Posterior cingulate gyrus (tissue), 11 donors: ENCODE measurements at regions not wholly inside any gene's neighbourhood (a gene's known extent, or its start where the extent isn't known, plus 50 kb on each side); places are given as distances from the start of the nearest gene placed in this dataset.

ENCODE experiments used
- DNase-seq, 10 donors: peaks; one replicate each; pipeline versions ENCODE4 v3.0.0 to v3.0.0-alpha.2; 2020 to 2021; ENCODE audit warnings: mixed read lengths in 3 of 10
- intact Hi-C: fragments of 100-400 bp; cut with DNase I; formaldehyde crosslinking; loops from one replicate; pipeline ENCODE4 v1.15.1; 2023

DNA sequence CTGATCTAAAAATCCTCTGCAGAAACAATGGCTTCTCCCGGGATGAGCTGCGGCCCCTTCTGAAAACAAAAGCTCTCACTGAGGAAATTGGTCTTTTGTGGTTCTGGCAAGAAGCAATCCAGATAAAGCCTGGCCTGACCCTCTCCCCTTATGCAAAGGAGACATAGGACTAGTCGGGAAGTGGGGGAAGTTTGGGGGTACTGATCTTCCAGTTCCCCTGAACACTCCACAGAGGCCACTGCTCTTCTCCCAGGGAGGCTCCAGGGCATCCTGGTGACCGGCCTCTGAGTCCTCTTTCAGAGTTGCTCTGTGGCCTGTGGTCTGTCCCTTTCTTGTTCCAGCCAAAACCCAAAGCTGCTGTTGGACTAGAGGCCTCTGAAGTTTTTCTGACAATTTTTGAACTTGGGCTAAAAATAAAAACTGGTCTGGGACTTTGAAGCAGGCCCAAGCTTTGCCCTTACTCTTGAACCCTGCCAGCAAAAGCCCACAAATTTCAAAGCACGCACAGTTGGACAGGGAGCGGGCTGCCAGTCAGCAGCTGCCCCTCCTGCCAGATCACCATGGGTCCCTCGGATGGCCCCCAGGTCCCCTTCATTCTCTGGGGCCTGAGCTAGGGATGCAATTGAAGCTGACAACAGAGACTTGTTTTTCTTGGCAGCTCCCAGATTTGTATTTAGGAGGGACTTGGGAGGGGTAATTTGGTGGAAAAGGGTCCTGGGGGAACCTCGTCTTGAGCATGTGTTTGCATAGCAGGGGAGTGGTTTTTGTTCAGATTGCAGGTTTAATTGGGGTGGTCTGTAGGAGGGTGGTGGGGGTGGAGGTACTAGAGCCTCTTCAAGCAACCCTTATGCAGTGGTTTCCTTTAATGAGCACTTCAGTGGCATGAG, 381.6 kb upstream of the CADM1 start:
- intact Hi-C loops: no loop called here
- peak in 1 of 10 donors; percentile 67 for DNase-seq

GRCh38 chr11:115884800-115885534, 380.8 kb upstream of the CADM1 start:
- no peak for DNase-seq
- intact Hi-C loops: no loop called here

GRCh38 chr11:115874843-115875242, 370.6 kb upstream of the CADM1 start:
- DNase-seq: no peak
- intact Hi-C loops: no loop called here

DNA sequence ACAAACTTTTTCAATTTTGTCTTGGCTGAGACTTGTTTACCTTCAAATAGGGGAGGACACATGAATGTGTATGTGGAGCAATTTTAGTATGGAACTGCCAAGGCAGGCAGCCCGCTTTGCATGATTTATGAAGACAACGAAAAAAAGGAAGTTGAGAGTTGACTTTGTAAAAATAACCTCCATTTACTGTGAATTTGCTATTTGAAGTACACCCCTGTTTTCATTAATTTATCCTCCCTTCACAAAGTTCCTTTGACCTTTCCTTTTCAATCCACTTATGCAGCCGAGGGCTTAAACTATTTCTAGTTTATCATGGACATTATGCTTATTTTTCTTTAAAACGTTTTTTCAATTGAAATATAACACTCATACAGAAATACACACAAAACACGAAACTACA, 369.6 kb upstream of the CADM1 start:
- intact Hi-C loops: no loop called here

GRCh38 chr11:115872416-115872815, 368.2 kb upstream of the CADM1 start:
- DNase-seq: no peak
- intact Hi-C loops: no loop called here

More for the DNA sequence above, 369.6 kb upstream of the CADM1 start:
- no peak for DNase-seq

DNA sequence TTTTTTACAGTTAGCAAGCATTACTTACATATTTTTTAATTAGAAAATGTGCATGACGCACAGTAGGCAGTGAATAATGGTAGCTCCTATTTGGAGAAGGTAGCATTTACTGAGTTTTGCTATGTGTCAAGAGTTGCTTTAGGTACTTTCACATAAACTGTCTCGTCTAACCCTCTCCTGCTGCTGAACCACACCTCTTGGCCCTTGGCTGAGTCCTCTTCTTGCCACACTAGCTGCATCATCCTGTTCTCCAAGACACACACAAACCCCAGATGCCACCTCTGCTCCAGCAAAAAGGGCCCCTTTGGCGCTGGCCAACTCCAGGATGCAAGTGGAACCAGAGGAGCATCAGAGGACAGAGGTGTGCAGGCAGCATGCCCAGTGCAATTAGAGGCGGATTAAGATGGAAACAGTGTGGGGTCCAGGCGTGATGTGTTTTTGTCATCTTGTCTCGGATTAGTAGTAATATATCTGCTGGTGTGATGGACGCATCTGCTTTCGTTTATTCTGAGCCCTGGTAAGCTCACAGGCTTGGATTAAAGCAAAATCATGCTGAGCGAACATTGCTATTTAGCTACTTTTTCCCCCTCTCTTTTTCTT, 367.0 kb upstream of the CADM1 start:
- intact Hi-C loops: no loop called here
- DNase-seq: no peak

DNA sequence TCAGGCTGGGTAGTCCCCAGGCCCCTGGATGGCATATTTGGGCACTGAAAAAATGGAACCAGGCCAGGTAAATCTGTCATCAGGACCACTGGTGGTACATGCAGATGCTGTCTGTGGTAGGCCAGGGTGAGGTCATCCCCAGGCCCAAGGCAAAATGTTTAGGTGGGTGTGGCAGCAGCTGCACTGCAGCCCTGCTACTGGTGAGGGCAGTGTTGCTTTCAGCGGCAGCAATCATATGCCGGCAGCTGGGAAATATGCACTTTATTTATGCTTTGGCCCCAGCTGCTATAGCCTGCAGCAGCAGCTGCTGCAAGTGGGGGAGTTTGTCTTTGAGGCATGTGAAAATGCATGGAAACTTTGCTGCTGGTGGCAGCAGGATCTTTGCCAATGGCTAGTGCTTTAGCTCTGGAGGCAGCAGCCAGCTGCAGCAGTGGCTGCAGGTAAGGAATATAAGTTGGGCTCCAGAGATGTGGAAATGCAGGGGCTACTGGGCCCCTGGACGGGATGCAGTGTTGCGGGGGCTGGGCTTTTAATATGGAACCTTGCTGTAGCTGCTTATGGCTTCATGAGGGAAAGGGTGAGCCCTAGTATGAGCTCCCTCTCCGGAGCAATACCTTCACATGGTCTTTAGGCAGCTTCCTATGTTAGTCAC, 365.7 kb upstream of the CADM1 start:
- peak in 1 of 10 donors; percentile 63 for DNase-seq
- intact Hi-C loops: no loop called here

- intact Hi-C loops: no loop called here
- DNase-seq: no peak
Measured at GRCh38 chr11:115869131-115869530, 364.9 kb upstream of the CADM1 start.

- intact Hi-C loops: no loop called here
- no peak for DNase-seq
Measured at GRCh38 chr11:115860246-115860645, 356.0 kb upstream of the CADM1 start.

DNA sequence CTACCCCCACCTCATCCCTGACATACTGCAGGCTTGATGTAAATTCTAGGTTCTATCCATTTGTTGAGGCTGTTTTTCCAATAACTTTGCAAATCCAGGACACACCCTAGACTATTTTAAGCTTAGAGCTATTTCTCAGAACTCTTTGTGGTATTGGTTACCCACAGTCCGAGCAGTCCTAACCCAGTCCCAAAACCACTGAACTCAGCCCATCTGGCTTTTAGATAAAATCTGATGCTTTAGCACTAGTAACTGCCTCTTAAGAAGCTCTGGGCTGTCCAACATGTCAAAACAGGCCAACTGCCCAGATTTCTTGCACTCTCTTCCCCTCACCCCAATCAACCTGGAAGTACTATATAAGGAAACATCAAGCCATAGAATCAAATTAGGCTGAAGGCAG, 344.4 kb upstream of the CADM1 start:
- intact Hi-C loops: no loop called here
- DNase-seq: no peak

GRCh38 chr11:115848080-115848479, 343.9 kb upstream of the CADM1 start:
- intact Hi-C loops: no loop called here
- DNase-seq: no peak

DNA sequence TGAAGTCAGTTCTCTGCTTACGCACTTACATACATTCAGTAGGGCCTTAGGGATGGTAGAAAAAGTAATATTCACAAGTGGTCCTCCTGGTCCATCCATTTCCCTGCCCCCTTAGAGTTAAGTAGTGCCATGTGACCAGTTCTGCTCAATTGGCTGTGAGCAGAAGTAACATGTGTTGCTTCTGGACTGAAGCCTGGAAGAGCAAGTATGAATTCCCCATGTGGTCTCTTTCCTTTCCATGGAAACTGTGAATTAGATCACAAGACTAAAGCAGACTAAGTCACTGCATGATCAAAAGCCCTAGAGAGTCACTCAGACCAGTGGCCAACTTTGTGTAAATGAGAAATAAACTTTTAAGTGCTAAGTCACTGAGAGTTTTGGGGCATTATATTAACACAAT, 341.7 kb upstream of the CADM1 start:
- DNase-seq: no peak
- intact Hi-C loops: no loop called here

- no peak for DNase-seq
- intact Hi-C loops: no loop called here
Measured at GRCh38 chr11:115843685-115844084, 339.5 kb upstream of the CADM1 start.

GRCh38 chr11:115843111-115843510, 338.9 kb upstream of the CADM1 start:
- intact Hi-C loops: no loop called here
- no peak for DNase-seq

DNA sequence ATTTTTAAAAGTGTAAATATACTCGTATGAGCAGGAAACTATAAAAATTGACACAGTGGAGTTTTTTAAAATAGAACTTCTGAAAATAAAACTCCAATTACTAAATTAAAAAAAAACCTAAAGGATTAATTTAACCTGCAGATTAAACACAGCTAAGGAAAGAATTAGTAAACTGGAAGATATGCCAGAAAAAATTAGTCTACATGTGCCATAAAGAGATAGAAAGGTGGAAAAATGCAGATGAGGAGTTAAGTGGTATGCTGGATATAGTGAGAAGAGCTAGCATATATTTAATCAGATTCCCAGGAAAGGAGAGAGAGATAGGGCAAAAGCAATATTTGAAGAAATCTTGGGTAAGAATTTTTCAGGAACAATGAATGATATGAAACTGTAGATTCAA, 315.8 kb upstream of the CADM1 start:
- DNase-seq: no peak
- intact Hi-C loops: no loop called here

DNA sequence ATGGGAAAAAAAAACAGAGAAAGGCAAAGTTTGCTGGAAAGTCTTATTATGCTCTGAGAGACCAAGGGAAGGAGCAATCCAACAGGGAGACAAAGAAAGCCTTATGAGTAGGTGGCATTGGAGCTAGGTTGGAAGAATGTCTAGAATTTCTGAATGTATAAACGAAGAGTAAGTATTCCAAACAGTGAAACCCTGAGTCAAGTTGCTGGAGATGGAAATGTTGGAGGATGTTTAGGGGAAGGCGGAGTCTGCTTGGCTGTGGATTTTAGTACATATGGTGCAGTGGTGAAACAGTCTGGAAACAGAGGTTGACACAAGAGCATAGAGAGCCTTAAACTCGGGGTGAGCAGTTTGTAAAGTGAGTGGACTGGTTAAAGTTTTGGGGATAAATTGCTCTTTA, 314.8 kb upstream of the CADM1 start:
- DNase-seq: no peak
- intact Hi-C loops: no loop called here

GRCh38 chr11:115817844-115818468, 313.7 kb upstream of the CADM1 start:
- intact Hi-C loops: no loop called here

DNA sequence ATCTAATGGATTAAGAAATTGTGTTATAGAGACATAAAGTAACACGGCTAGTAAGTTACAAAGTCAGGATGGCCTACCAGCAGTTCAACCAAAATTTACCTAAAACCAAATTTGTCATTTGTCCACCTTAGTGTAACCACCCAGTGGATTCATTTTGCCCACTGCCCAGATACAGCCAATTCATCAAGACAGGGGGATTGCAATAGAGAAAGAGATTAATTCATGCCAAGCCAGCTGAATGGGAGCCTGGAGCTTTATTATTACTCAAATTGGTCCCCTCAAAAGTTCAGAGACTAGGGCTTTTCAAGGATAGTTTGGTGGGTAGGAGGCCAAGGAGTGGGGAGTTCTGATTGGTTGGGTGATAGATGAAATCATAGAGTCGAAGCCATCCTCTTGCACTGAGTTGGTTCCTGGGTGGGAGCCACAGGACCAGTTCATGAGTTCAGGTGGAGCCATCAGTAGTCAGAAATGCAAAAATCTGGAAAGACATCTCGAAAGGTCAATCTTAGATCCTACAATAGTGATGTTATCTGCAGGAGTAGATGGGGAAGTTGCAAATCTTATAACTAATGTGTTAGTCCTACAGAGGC, 304.2 kb upstream of the CADM1 start:
- DNase-seq: no peak
- intact Hi-C loops: no loop called here

More at GRCh38 chr11:115817844-115818468, 313.7 kb upstream of the CADM1 start:
- DNase-seq: no peak

DNA sequence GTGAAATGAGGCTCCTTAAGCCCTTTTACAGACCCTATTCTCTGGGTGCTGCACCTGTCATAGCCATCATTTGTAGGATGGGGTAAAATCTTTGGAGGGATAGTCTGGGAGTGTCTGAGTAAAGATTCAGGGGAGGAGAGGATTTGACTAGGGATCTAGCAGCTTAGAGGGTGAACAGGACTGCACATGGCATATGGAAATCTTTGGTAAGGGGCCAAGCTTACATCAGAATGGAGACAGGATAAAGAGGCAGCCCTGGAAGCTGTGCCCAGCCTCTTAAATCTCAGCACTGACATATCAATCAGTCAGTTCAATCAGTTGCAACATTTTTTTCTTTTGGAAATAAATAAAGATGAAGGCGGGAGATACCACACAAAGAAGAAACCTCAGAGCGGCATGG, 301.8 kb upstream of the CADM1 start:
- DNase-seq: no peak
- intact Hi-C loops: no loop called here

- no peak for DNase-seq
- intact Hi-C loops: no loop called here
Measured at GRCh38 chr11:115803073-115803740, 299.0 kb upstream of the CADM1 start.
